ENCODE measurements at regions not wholly inside any gene's neighbourhood (a gene's known extent, or its start where the extent isn't known, plus 50 kb on each side); places are given as distances from the start of the nearest gene placed in this dataset.

DNA sequence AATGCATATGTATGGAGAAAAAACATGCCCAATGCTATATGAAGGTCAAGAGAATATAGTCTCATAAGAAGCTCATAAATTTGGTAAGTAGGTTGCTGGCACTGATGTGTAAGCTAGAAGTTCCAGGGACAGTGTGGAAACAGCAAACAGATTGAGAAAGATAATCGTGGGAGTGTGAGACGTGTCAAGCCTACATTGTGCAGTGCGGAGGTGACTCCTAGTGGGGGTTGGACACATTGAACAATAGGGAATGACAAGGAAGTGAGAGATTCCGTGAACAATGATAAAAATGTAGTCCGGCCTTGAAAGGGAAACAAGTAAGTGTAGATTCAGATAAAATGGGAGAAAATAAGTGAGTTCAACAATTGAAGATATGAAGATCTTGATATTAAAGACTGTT lies 788.4 kb upstream of the PRMT6 start:
- no peaks in the 10 kb centered on the region for H3K36me3 ChIP-seq
- TF ChIP-seq, protein P1, sequence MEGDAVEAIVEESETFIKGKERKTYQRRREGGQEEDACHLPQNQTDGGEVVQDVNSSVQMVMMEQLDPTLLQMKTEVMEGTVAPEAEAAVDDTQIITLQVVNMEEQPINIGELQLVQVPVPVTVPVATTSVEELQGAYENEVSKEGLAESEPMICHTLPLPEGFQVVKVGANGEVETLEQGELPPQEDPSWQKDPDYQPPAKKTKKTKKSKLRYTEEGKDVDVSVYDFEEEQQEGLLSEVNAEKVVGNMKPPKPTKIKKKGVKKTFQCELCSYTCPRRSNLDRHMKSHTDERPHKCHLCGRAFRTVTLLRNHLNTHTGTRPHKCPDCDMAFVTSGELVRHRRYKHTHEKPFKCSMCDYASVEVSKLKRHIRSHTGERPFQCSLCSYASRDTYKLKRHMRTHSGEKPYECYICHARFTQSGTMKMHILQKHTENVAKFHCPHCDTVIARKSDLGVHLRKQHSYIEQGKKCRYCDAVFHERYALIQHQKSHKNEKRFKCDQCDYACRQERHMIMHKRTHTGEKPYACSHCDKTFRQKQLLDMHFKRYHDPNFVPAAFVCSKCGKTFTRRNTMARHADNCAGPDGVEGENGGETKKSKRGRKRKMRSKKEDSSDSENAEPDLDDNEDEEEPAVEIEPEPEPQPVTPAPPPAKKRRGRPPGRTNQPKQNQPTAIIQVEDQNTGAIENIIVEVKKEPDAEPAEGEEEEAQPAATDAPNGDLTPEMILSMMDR (IDR thresholded peaks at IDR 0.05; ENCODE audit: borderline replicate concordance): peak; percentile 27
- H3K27me3 ChIP-seq (ENCODE audit: low read depth): no peaks in the 10 kb centered on the region
- intact Hi-C loops (cut with micrococcal nuclease): no loop called here
- no peak for DNase-seq
- H3K4me1 ChIP-seq: no peaks in the 10 kb centered on the region
- peaks cover 33% of the 10 kb centered on the region for H3K9me3 ChIP-seq (replicated peaks)
- no peak overlapping the region for H3K27ac ChIP-seq (replicated peaks)
- no peak overlapping the region for H3K4me3 ChIP-seq

DNA sequence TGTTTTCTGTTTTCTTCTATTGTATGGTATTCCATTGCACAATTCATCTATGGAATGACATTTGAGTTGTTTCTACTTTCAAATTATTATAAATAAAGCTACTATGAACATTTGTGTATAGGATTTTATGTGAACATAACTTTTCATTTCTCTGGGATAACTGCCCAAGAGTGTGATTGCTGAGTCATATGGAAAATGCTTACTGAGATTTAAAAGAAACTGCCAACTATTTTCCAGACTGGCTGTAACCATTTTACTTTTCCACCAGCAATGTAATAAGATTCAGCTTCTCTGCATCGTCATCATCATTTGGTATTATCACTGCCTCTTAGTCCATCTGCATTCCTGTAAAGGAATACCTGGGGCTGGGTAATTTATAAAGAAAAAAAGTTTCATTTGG lies 779.6 kb upstream of the PRMT6 start:
- intact Hi-C loops (cut with micrococcal nuclease): no loop called here
- TF ChIP-seq, protein P1 (IDR thresholded peaks at IDR 0.05; ENCODE audit: borderline replicate concordance): no peak

DNA sequence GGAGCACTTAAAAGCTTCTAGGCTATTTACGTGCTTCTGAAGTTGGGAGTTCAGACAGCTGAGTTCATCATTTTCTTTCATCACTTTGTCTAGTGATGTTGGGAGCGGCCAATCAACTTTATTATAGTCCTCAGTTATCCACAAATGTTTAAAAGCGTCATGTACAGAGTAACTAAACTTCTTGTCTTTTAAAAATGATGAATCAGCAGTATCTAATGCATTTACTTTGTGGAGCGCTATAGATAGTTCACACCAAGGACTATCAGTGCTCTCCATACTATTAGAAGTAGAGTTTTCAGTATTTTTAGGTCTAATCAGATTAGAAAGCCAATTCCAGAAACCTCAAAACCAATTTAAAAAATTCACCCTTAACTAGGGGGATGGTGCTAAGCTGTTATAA lies 778.7 kb upstream of the PRMT6 start:
- H3K27ac ChIP-seq (replicated peaks): no peak overlapping the region
- peaks cover 13% of the 10 kb centered on the region for H3K9me3 ChIP-seq (replicated peaks)
- no peaks in the 10 kb centered on the region for H3K36me3 ChIP-seq
- intact Hi-C loops (cut with micrococcal nuclease): no loop called here
- DNase-seq: no peak
- no peaks in the 10 kb centered on the region for H3K4me1 ChIP-seq
- H3K27me3 ChIP-seq (ENCODE audit: low read depth): no peaks in the 10 kb centered on the region
- no peak overlapping the region for H3K4me3 ChIP-seq
- TF ChIP-seq, protein P1 (IDR thresholded peaks at IDR 0.05; ENCODE audit: borderline replicate concordance): no peak

More for the DNA sequence above, 779.6 kb upstream of the PRMT6 start:
- no peak for DNase-seq
- no peaks in the 10 kb centered on the region for H3K4me1 ChIP-seq
- no peaks in the 10 kb centered on the region for H3K36me3 ChIP-seq
- H3K4me3 ChIP-seq: no peak overlapping the region
- no peaks in the 10 kb centered on the region for H3K27me3 ChIP-seq (ENCODE audit: low read depth)
- H3K9me3 ChIP-seq (replicated peaks): peaks cover 6% of the 10 kb centered on the region
- no peak overlapping the region for H3K27ac ChIP-seq (replicated peaks)

DNA sequence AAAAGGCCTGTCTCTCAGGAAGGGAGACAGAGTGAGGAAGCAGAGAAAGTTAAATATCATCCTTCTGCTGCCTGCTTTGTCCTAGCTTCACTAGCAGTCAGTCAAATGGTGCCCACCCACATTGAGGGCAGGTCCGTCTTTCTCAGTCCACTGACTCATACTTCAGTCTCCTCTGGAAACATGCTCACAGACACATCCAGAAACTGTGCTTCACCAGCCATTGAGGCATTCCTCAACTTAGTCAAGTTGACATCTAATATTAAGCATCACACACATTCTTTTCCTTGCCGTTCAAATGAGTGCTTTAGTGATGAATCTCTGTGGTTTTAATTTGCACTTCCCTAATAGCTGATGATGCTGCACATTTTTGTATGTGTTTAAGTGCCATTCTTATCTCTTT lies 777.8 kb upstream of the PRMT6 start:
- H3K27ac ChIP-seq (replicated peaks): no peak overlapping the region
- H3K4me1 ChIP-seq: no peaks in the 10 kb centered on the region
- no peaks in the 10 kb centered on the region for H3K27me3 ChIP-seq (ENCODE audit: low read depth)
- TF ChIP-seq, protein P1 (IDR thresholded peaks at IDR 0.05; ENCODE audit: borderline replicate concordance): no peak
- H3K4me3 ChIP-seq: no peak overlapping the region
- no peak for DNase-seq
- no peaks in the 10 kb centered on the region for H3K36me3 ChIP-seq
- intact Hi-C loops (cut with micrococcal nuclease): no loop called here
- peaks cover 22% of the 10 kb centered on the region for H3K9me3 ChIP-seq (replicated peaks)

DNA sequence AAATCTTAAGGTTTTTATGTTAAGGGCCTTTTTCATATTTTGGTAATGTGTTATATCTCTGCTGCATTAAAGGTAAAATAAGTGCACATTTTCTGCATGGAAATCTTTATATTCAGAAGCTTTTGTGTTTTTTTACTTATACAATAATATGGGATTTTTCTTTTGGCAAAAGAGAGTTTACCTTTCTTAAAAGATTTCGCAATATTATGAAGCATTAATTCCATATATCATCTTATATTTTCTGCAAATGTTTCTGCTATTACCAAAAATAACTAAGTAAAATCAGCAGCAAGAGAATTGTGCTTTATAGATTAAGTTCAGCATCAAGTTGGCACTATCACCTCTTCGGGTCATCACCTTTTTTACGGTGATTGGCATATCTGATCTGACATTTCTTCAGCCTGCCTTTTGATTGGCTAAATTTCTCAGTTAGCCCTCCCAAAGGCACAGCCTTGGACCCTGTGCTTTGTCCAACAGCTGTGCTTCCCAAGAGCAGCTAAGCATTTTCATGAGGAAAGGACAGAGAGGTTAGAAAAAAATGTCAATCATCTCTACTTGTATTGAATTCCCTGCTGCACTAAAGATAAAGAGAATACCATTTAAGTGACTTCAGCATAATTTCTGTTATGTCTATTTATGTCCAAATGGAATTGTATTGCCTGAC lies 767.1 kb upstream of the PRMT6 start:
- Histone ChIP-seq H3K36me3 (no peaks in the 10 kb centered on the region), H3K9me3 (replicated peaks) (no peaks in the 10 kb centered on the region), H3K4me1 (no peaks in the 10 kb centered on the region), H3K4me3 (no peak overlapping the region), H3K27ac (replicated peaks) (no peak overlapping the region), H3K27me3 (ENCODE audit: low read depth) (no peaks in the 10 kb centered on the region)
- TF ChIP-seq, protein P1 (IDR thresholded peaks at IDR 0.05; ENCODE audit: borderline replicate concordance): no peak
- intact Hi-C loops (cut with micrococcal nuclease): no loop called here
- DNase-seq: no peak

Measured in left ventricle myocardium inferior (tissue), 1 donor.